HG03095 (cell line): ENCODE measurements at regions not wholly inside any gene's neighbourhood (a gene's known extent, or its start where the extent isn't known, plus 50 kb on each side); places are given as distances from the start of the nearest gene placed in this dataset.
"Not testable (repeated sequence)": the region's sequence is repeated elsewhere in the genome, so short reads cannot be mapped to it uniquely, and the experiment has no call there.

Source experiments
- ATAC-seq: cut with Tn5 transposase; IDR thresholded peaks from one replicate; pipeline ENCODE4 v1.9.1; 2021; ENCODE audit warnings: moderate library complexity; ENCODE audit not compliant: unreplicated experiment

- ATAC-seq, result no peak
These were observed 111.0 kb upstream of the TOX3 start for GRCh38 chr16:52657924-52658323.

GRCh38 chr16:52655916-52656315, 109.0 kb upstream of the TOX3 start:
- ATAC-seq, result not testable (repeated sequence)

- not testable (repeated sequence) for ATAC-seq
These were observed 108.2 kb upstream of the TOX3 start for GRCh38 chr16:52655156-52655555.

- no peak for ATAC-seq
These were observed 105.1 kb upstream of the TOX3 start for GRCh38 chr16:52652033-52652432.

GRCh38 chr16:52650789-52651188, 103.8 kb upstream of the TOX3 start:
- ATAC-seq, result no peak

- ATAC-seq, result no peak
These were observed 103.4 kb upstream of the TOX3 start for GRCh38 chr16:52650318-52650717.

GRCh38 chr16:52649870-52650269, 102.9 kb upstream of the TOX3 start:
- ATAC-seq, result no peak

GRCh38 chr16:52647588-52647987, 100.6 kb upstream of the TOX3 start:
- no peak for ATAC-seq

GRCh38 chr16:52643006-52643405, 96.1 kb upstream of the TOX3 start:
- no peak for ATAC-seq

GRCh38 chr16:52634528-52634927, 87.6 kb upstream of the TOX3 start:
- ATAC-seq, result no peak

GRCh38 chr16:52634104-52634503, 87.2 kb upstream of the TOX3 start:
- no peak for ATAC-seq

GRCh38 chr16:52633230-52633629, 86.3 kb upstream of the TOX3 start:
- no peak for ATAC-seq

GRCh38 chr16:52631711-52632110, 84.8 kb upstream of the TOX3 start:
- ATAC-seq, result no peak

- ATAC-seq, result no peak
These were observed 83.8 kb upstream of the TOX3 start for GRCh38 chr16:52630711-52631110.

GRCh38 chr16:52629296-52629695, 82.4 kb upstream of the TOX3 start:
- no peak for ATAC-seq

- ATAC-seq, result no peak
These were observed 77.9 kb upstream of the TOX3 start for GRCh38 chr16:52624891-52625290.

- ATAC-seq, result no peak
These were observed 74.7 kb upstream of the TOX3 start for GRCh38 chr16:52621651-52622050.

- no peak for ATAC-seq
These were observed 72.0 kb upstream of the TOX3 start for GRCh38 chr16:52618753-52619497.

- no peak for ATAC-seq
These were observed 70.6 kb upstream of the TOX3 start for GRCh38 chr16:52617591-52617990.

- ATAC-seq, result no peak
These were observed 66.6 kb upstream of the TOX3 start for GRCh38 chr16:52613508-52613907.

- ATAC-seq, result no peak
These were observed 65.1 kb upstream of the TOX3 start for GRCh38 chr16:52611817-52612673.

- no peak for ATAC-seq
These were observed 56.1 kb upstream of the TOX3 start for GRCh38 chr16:52603015-52603414.
